Gastroesophageal sphincter (tissue), 4 donors: ENCODE measurements at regions not wholly inside any gene's neighbourhood (a gene's known extent, or its start where the extent isn't known, plus 50 kb on each side); places are given as distances from the start of the nearest gene placed in this dataset.

Experiments used
- ATAC-seq: fragments of 150-250 bp; one replicate; pipeline ENCODE4 v1.9.1; 2016; ENCODE audit warnings: mild to moderate bottlenecking, moderate library complexity
- H3K27ac ChIP-seq, 4 donors: fragments of 200-600 bp; sonication (generic) in 3 of 4; 1 replicate in 3 of 4; 2 replicates in 1 of 4; pipeline ENCODE4 v1.5.1; 2016 to 2019
- H3K27me3 ChIP-seq: fragments of 200-600 bp; sonication (generic); one replicate; pipeline ENCODE4 v1.5.1; 2019
- H3K36me3 ChIP-seq, 2 donors: fragments of 200-600 bp; sonication (generic); one replicate each; pipeline ENCODE4 v1.5.1; 2019; ENCODE audit warnings: control low read depth in 1 of 2
- H3K4me1 ChIP-seq, 3 donors: fragments of 200-600 bp; sonication (generic); 1 replicate in 2 of 3; 2 replicates in 1 of 3; pipeline ENCODE4 v1.5.1; 2016 to 2019; ENCODE audit warnings: control low read depth in 2 of 3
- H3K4me3 ChIP-seq, 2 donors: fragments of 200-600 bp; sonication (generic); one replicate each; pipeline ENCODE4 v1.5.1; 2019; ENCODE audit warnings: mild to moderate bottlenecking in 1 of 2, moderate library complexity in 1 of 2
- H3K9me3 ChIP-seq, 3 donors: fragments of 200-600 bp; sonication (generic); one replicate each; pipeline ENCODE4 v1.5.1; 2017 to 2019; ENCODE audit warnings: control low read depth in 2 of 3
- CTCF ChIP-seq, 4 experiments: fragments of 200-600 bp in 2 of 4; fragments of 450-650 bp in 2 of 4; sonication (generic) in 1 of 4; IDR thresholded peaks; one replicate each; pipeline ENCODE4 v1.5.1; 2017 to 2019; ENCODE audit warnings: antibody characterized with exemption in 4 of 4, mild to moderate bottlenecking in 2 of 4, moderate library complexity in 2 of 4
- EP300 ChIP-seq: sonication (generic); formaldehyde crosslinking; IDR thresholded peaks from one replicate; pipeline ENCODE4 v1.6.1; 2017; ENCODE audit warnings: antibody characterized with exemption, mild to moderate bottlenecking
- POLR2A ChIP-seq, 2 donors: fragments of 450-650 bp; IDR thresholded peaks; one replicate each; pipeline ENCODE4 v1.6.1; 2017; ENCODE audit warnings: antibody characterized with exemption in 2 of 2, mild to moderate bottlenecking in 2 of 2, moderate library complexity in 1 of 2
- POLR2AphosphoS5 ChIP-seq: sonication (generic); formaldehyde crosslinking; IDR thresholded peaks from one replicate; pipeline ENCODE4 v1.6.1; 2017; ENCODE audit warnings: antibody characterized with exemption
- WGBS, 2 donors: methylation state at CpG; one replicate each; pipeline ENCODE4 v1.1.5; 2018; ENCODE audit warnings: low coverage in 1 of 2; 5-methylcytosine and 5-hydroxymethylcytosine counted together

- Histone ChIP-seq H3K9me3 (no peaks in the 10 kb centered on the region), H3K27ac (peak overlapping the region in 1 of 4 donors; percentile 20), H3K4me3 (no peak overlapping the region), H3K36me3 (no peaks in the 10 kb centered on the region), H3K4me1 (peaks cover 0 to 14% (median 0%) of the 10 kb centered on the region in 3 donors), H3K27me3 (no peaks in the 10 kb centered on the region)
- no peak for ATAC-seq
- WGBS, 2 donors, result 80 to 85% methylated on average over 1 to 6 of the region's 18 CpGs
- TF ChIP-seq POLR2AphosphoS5 (no peak), CTCF (IDR thresholded peaks at IDR 0.05) (no peak), EP300 (no peak), POLR2A (IDR thresholded peaks at IDR 0.05) (no peak)
Observed at GRCh38 chrX:39895218-39896110, 202.3 kb downstream of the BCOR start.

- no CpG with 5 or more reads among the region's 20 CpGs for WGBS, 2 donors
Observed at GRCh38 chrX:39896951-39897740, 200.6 kb downstream of the BCOR start.

GRCh38 chrX:39897741-39898097 lies 200.0 kb downstream of the BCOR start:
- ATAC-seq, result no peak
- TF ChIP-seq POLR2AphosphoS5 (no peak), CTCF (IDR thresholded peaks at IDR 0.05) (no peak), POLR2A (IDR thresholded peaks at IDR 0.05) (no peak), EP300 (no peak)

More at GRCh38 chrX:39896951-39897740, 200.6 kb downstream of the BCOR start:
- Histone ChIP-seq H3K27ac (peak overlapping the region in 2 of 4 donors; percentile 24 to 37), H3K27me3 (no peaks in the 10 kb centered on the region), H3K4me1 (peaks cover 0 to 14% (median 0%) of the 10 kb centered on the region in 3 donors), H3K9me3 (no peaks in the 10 kb centered on the region), H3K36me3 (no peaks in the 10 kb centered on the region), H3K4me3 (no peak overlapping the region)
- TF ChIP-seq POLR2A (IDR thresholded peaks at IDR 0.05) (no peak), CTCF (IDR thresholded peaks at IDR 0.05) (peak in 1 of 4 experiments; percentile 21), EP300 (no peak)
- ATAC-seq, result peak; percentile 65

GRCh38 chrX:39898147-39898546 lies 199.6 kb downstream of the BCOR start:
- TF ChIP-seq CTCF (IDR thresholded peaks at IDR 0.05), result no peak
- no peak for TF ChIP-seq POLR2AphosphoS5
- TF ChIP-seq POLR2A (IDR thresholded peaks at IDR 0.05), result no peak
- TF ChIP-seq EP300, result no peak
- no peak for ATAC-seq
- Histone ChIP-seq H3K27ac (no peak overlapping the region), H3K27me3 (no peaks in the 10 kb centered on the region), H3K4me3 (no peak overlapping the region), H3K9me3 (no peaks in the 10 kb centered on the region), H3K4me1 (peaks cover 0 to 14% (median 0%) of the 10 kb centered on the region in 3 donors), H3K36me3 (no peaks in the 10 kb centered on the region)
- 79 to 80% methylated on average over 1 to 2 of the region's 2 CpGs for WGBS, 2 donors

More at GRCh38 chrX:39897741-39898097, 200.0 kb downstream of the BCOR start:
- Histone ChIP-seq H3K9me3 (no peaks in the 10 kb centered on the region), H3K27me3 (no peaks in the 10 kb centered on the region), H3K4me3 (no peak overlapping the region), H3K27ac (peak overlapping the region in 2 of 4 donors; percentile 24 to 37), H3K36me3 (no peaks in the 10 kb centered on the region), H3K4me1 (peaks cover 0 to 14% (median 0%) of the 10 kb centered on the region in 3 donors)
- 35% methylated on average over 4 of the region's 6 CpGs; no CpG with 5 or more reads in 1 of the 2 donors for WGBS, 2 donors
